ENCODE measurements at regions not wholly inside any gene's neighbourhood (a gene's known extent, or its start where the extent isn't known, plus 50 kb on each side); places are given as distances from the start of the nearest gene placed in this dataset.

DNA sequence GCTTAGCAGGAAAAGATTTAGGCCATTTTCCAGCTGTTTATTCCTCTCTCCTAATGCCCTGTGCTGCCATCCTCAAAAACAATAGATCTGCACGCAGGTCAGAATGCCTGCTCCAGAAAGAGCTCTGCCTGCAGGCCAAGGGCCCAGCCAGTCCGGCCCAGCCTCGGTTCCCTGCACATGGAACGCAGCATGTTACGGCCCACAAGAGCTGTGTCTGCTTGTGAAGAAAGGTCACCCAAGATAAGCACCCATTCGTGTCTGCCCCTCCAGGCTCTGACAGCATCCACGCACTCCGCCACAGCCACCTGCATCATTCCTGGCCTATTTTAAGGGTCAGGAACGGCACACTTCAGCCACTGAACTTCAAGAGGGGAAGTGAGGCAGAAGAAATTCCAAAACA, 152.2 kb downstream of the SPATA19 start:
- H3K4me1 ChIP-seq = peaks cover 0 to 8% of the 10 kb centered on the region in 2 donors
- intact Hi-C loops (cut with DNase I; ENCODE audit: low total_unique reads) = no loop called here
- TF ChIP-seq POLR2A (IDR thresholded peaks at IDR 0.05) = no peak
- TF ChIP-seq, protein P1, sequence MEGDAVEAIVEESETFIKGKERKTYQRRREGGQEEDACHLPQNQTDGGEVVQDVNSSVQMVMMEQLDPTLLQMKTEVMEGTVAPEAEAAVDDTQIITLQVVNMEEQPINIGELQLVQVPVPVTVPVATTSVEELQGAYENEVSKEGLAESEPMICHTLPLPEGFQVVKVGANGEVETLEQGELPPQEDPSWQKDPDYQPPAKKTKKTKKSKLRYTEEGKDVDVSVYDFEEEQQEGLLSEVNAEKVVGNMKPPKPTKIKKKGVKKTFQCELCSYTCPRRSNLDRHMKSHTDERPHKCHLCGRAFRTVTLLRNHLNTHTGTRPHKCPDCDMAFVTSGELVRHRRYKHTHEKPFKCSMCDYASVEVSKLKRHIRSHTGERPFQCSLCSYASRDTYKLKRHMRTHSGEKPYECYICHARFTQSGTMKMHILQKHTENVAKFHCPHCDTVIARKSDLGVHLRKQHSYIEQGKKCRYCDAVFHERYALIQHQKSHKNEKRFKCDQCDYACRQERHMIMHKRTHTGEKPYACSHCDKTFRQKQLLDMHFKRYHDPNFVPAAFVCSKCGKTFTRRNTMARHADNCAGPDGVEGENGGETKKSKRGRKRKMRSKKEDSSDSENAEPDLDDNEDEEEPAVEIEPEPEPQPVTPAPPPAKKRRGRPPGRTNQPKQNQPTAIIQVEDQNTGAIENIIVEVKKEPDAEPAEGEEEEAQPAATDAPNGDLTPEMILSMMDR (IDR thresholded peaks at IDR 0.05 in 4 of 5, conservative IDR thresholded peaks at IDR 0.05 in 1 of 5) = no peak
- H3K9me3 ChIP-seq = no peaks in the 10 kb centered on the region
- no peak overlapping the region for H3K27ac ChIP-seq
- ATAC-seq (no peak), DNase-seq (no peak)
- in situ Hi-C loops (cut with MboI; ENCODE audit: low sequenced_read_pairs in 4 of 4) = no loop called here
- H3K4me3 ChIP-seq = no peak overlapping the region
- H3K27me3 ChIP-seq = no peaks in the 10 kb centered on the region
- H3K36me3 ChIP-seq = no peaks in the 10 kb centered on the region

DNA sequence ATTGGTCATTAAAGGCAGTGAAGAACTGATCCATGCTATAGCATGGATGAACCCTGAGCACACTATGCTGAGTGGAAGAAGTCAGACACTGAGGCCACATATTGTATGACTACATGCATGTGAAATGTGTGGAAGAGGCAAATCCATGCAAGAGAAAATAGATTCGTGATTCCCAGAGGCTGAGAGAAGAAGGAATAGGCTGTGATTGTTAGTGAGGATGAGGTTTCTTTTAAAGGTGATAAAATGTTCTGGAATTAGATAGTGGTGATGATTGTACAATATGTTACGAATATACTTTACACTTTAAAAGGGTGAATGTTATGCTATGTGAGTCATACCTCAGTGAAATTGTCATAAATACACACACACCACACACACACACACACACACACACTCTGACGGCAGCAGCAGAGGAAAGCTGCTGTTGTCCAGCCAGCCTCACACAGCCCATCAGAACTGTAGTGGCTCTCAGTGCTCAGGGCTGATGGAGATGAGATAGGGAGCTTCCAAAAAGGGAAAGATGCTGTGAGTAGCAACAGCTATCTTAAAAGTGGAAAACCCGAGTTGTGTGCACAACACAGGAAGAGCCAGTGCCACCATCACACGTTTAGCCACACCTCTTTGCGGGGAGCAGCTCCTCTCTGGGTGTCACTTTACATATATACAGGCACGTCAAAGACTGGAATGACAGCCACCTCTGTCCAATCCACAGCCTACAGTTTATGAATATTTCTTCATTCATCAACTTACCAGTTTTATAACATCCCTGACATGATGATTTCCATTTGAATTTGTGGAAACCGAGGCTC, 153.0 kb downstream of the SPATA19 start:
- intact Hi-C loops (cut with DNase I; ENCODE audit: low total_unique reads) = no loop called here
- H3K27ac ChIP-seq = no peak overlapping the region
- no peaks in the 10 kb centered on the region for H3K27me3 ChIP-seq
- in situ Hi-C loops (cut with MboI; ENCODE audit: low sequenced_read_pairs in 4 of 4) = no loop called here
- ATAC-seq = no peak
- H3K4me3 ChIP-seq = no peak overlapping the region
- H3K4me1 ChIP-seq = peaks cover 0 to under 1% of the 10 kb centered on the region in 2 donors
- H3K36me3 ChIP-seq = no peaks in the 10 kb centered on the region
- TF ChIP-seq POLR2A (IDR thresholded peaks at IDR 0.05) = no peak
- TF ChIP-seq, protein P1 (IDR thresholded peaks at IDR 0.05 in 4 of 5, conservative IDR thresholded peaks at IDR 0.05 in 1 of 5) = no peak
- DNase-seq = no peak
- no peaks in the 10 kb centered on the region for H3K9me3 ChIP-seq

DNA sequence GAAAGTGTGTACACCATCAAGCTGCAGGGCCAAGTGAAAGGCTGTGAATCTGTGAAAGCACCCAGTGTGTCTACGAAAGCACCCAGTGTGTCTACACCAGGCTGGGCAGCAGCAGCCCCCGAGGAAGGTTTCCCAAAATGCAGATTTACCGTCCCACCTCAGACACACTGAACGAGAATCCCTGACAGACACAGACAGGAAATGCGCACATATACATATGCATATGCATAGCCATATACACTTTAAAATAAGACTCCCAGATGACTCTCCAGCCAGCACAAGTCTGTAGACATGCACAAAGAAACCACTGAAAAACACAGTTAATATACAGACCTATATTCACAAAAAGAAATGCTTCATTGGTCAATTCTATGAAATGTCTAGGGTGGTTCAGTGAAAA, 155.5 kb upstream of the OPCML start:
- no peaks in the 10 kb centered on the region for H3K27me3 ChIP-seq
- no peaks in the 10 kb centered on the region for H3K4me1 ChIP-seq
- in situ Hi-C loops (cut with MboI; ENCODE audit: low sequenced_read_pairs in 4 of 4) (no loop called here), intact Hi-C loops (cut with DNase I; ENCODE audit: low total_unique reads) (no loop called here)
- no peaks in the 10 kb centered on the region for H3K36me3 ChIP-seq
- ATAC-seq = no peak
- no peaks in the 10 kb centered on the region for H3K9me3 ChIP-seq
- H3K27ac ChIP-seq = no peak overlapping the region
- TF ChIP-seq, protein P1 (IDR thresholded peaks at IDR 0.05 in 4 of 5, conservative IDR thresholded peaks at IDR 0.05 in 1 of 5) = no peak
- no peak overlapping the region for H3K4me3 ChIP-seq
- DNase-seq = no peak

DNA sequence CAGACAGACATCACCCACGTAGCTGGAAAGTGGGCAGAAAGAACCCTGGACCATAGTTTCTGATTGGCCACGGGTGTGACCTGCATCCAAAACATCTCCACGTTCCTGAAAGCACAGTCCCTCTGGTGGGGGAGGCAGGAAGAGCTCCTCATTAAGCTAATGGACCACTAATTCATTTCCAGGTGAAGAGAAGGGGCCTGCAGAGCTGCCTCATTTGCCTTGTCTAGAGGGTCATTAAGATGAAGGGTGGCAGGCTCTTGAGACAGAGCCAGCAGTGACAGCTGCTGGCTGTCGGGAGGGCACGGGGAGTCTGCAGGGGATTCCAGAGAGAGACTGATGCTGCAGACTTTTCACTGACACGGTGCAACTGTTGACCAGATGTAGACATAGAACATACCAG, 149.6 kb upstream of the OPCML start:
- H3K36me3 ChIP-seq = no peaks in the 10 kb centered on the region
- intact Hi-C loops (cut with DNase I; ENCODE audit: low total_unique reads) = no loop called here
- no peaks in the 10 kb centered on the region for H3K9me3 ChIP-seq
- ATAC-seq = no peak
- H3K27ac ChIP-seq = no peak overlapping the region
- H3K4me1 ChIP-seq = no peaks in the 10 kb centered on the region
- no peak overlapping the region for H3K4me3 ChIP-seq
- TF ChIP-seq, protein P1 (IDR thresholded peaks at IDR 0.05 in 4 of 5, conservative IDR thresholded peaks at IDR 0.05 in 1 of 5) = no peak
- TF ChIP-seq POLR2A (IDR thresholded peaks at IDR 0.05) = no peak
- DNase-seq = no peak
- in situ Hi-C loops (cut with MboI; ENCODE audit: low sequenced_read_pairs in 4 of 4) = no loop called here
- H3K27me3 ChIP-seq = peaks cover 0 to 5% (median 0%) of the 10 kb centered on the region in 3 donors

DNA sequence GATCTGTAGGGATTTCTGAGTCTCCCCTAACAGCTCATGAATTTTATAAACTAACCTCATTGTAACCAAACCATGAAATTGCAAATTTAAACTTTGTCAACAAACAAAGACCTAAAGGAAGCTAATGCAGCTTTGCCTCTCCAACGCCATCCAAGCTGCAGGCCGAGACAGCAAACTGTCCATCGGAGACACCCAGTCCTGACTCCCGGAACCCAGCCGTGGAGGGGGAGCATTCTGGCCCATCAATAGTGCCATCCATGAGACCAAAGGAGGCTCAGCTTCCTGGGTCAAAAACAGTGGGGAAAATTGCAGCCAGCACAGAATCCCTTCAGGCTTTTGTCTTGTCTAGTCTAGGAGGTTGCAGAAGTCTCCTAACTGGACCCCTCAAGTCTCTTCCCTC, 147.6 kb upstream of the OPCML start:
- H3K27ac ChIP-seq = no peak overlapping the region
- TF ChIP-seq, protein P1 (IDR thresholded peaks at IDR 0.05 in 4 of 5, conservative IDR thresholded peaks at IDR 0.05 in 1 of 5) = no peak
- no peak for TF ChIP-seq POLR2A (IDR thresholded peaks at IDR 0.05)
- in situ Hi-C loops (cut with MboI; ENCODE audit: low sequenced_read_pairs in 4 of 4) = no loop called here
- no peaks in the 10 kb centered on the region for H3K36me3 ChIP-seq
- ATAC-seq (no peak), DNase-seq (no peak)
- H3K4me1 ChIP-seq = no peaks in the 10 kb centered on the region
- H3K9me3 ChIP-seq = no peaks in the 10 kb centered on the region
- intact Hi-C loops (cut with DNase I; ENCODE audit: low total_unique reads) = no loop called here
- H3K27me3 ChIP-seq = peaks cover 0 to 5% (median 0%) of the 10 kb centered on the region in 3 donors
- no peak overlapping the region for H3K4me3 ChIP-seq

Measured in gastrocnemius medialis (tissue), 4 donors.